ENCODE measurements at regions not wholly inside any gene's neighbourhood (a gene's known extent, or its start where the extent isn't known, plus 50 kb on each side); places are given as distances from the start of the nearest gene placed in this dataset.

DNA sequence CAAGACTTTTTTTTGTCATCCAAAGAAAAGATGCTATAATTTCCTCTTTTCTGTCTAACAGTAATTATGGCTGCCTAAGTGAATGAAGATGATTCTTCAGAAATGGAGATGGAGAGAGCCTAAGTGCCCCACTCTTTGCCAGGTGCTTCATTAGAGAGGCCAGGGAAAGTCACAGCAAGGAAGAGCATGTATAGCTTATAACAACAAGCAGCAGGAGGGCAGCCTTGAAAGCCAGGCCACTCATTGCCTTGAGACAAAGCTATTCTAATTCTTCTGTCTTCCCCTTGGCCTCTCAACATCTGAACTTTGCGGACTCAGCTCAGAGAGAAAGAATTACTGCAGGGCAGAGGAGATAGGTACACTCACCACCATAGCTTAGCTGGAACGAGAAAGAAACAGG, 112.0 kb upstream of the ZNF366 start:
- no peak for TF ChIP-seq YY1 (IDR thresholded peaks at IDR 0.05; ENCODE audit: low read depth, low read length)
- no peak for TF ChIP-seq CHD2 (IDR thresholded peaks at IDR 0.05; ENCODE audit: low read length)
- TF ChIP-seq, protein P1, sequence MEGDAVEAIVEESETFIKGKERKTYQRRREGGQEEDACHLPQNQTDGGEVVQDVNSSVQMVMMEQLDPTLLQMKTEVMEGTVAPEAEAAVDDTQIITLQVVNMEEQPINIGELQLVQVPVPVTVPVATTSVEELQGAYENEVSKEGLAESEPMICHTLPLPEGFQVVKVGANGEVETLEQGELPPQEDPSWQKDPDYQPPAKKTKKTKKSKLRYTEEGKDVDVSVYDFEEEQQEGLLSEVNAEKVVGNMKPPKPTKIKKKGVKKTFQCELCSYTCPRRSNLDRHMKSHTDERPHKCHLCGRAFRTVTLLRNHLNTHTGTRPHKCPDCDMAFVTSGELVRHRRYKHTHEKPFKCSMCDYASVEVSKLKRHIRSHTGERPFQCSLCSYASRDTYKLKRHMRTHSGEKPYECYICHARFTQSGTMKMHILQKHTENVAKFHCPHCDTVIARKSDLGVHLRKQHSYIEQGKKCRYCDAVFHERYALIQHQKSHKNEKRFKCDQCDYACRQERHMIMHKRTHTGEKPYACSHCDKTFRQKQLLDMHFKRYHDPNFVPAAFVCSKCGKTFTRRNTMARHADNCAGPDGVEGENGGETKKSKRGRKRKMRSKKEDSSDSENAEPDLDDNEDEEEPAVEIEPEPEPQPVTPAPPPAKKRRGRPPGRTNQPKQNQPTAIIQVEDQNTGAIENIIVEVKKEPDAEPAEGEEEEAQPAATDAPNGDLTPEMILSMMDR (IDR thresholded peaks at IDR 0.05; ENCODE audit: control extremely low read depth in 1 of 3, insufficient read depth in 1 of 3, low read depth in 1 of 3, low read length in 3 of 3): no peak
- no peak for TF ChIP-seq POLR2A (IDR thresholded peaks at IDR 0.05; ENCODE audit: control extremely low read depth in 1 of 2, low read depth in 2 of 2, low read length in 2 of 2)
- TF ChIP-seq CREB1 (IDR thresholded peaks at IDR 0.05): no peak

Data from H1 (cell line).